ENCODE measurements at regions not wholly inside any gene's neighbourhood (a gene's known extent, or its start where the extent isn't known, plus 50 kb on each side); places are given as distances from the start of the nearest gene placed in this dataset.
"Not testable (repeated sequence)": the region's sequence is repeated elsewhere in the genome, so short reads cannot be mapped to it uniquely, and the experiment has no call there.

- DNase-seq, result no peak
- intact Hi-C loops (cut with DNase I), result no loop called here
These were observed 1203.5 kb downstream of the TYW1 start for GRCh38 chr7:68200051-68200670.

DNA sequence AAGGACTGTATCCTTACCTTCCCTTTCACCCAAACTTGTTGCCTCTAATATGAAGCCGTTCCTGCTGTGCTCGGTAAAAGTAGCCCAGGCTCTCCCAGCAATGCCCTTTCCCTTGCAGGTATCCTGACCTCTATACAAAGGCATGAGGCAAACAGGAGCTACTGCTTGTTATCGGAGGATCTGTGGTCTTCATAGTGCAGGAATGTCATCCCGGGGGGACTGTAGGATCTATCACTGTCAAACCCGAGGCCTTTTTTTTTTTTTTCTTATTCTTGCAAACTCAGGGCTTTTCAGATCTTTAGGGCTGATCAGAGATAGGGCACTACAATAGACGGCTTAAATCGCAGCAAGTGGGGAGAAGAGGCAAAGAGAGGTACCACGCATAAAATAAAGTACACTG is 1206.6 kb downstream of the TYW1 start:
- no peak for DNase-seq
- intact Hi-C loops (cut with DNase I), result no loop called here

- DNase-seq, result no peak
- intact Hi-C loops (cut with DNase I), result no loop called here
These were observed 1209.2 kb downstream of the TYW1 start for GRCh38 chr7:68205826-68206225.

DNA sequence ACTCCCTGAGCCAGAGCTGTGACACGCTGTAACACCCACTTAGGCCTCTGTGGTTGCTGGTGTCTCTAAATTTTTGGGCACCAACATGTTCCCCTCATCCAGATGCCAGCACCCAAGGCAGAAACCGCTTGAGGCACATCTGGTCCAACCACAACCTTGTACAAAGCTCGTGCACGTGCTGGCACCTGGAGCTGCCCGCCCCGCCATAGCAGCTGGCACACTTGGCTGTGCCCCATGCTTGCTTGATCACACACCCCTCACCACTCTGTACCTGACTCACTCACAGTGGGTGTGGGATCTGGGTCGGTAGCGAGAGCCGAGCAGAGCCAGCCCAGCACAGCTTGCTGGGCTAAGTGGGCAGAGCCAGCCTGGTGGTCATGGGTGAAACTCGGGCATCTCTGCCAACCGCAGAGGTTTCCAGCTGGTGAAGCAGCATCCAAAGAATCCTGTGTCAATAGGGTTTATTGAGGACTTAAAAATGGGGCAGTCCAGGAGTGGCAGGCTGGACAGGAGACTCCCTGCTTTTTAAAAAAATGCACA is 1210.4 kb downstream of the TYW1 start:
- intact Hi-C loops (cut with DNase I), result no loop called here
- no peak for DNase-seq

DNA sequence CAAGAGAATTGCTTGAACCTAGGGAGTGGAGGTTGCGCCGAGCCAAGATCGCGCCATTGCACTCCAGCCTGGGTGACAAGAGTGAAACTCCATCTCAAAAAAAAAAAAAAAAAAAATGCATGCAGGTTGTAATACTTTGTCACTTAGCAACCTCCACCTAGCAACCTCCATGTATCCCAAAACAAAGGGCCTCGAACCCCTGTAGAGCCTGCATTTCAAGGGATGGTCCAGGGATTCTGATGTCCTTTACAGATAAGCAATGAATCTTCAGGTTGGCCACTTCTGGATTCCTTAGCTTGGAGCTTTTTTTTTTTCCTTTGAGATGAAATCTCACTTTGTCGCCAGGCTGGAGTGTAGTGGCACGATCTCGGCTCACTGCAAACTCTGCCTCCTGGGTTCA is 1211.0 kb downstream of the TYW1 start:
- intact Hi-C loops (cut with DNase I), result no loop called here
- no peak for DNase-seq

DNA sequence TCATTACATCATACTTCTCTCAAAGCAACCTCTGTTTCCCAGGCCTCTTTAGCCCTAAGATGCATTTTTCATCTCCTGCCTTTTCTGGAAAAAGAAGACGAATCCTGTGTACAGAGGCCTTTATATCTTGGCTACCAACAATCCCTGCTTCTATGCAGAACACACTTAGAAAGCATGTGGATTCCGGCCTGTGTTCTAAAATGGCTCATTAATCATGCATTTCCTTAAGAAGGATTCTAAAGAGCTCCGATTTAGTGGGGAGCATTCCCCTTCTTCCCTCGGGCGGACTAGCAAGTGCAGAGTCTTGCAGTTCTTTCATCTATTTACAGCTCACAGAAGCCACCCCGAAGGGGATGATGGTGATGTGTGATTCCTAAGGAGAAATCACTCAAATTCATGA is 1212.9 kb downstream of the TYW1 start:
- DNase-seq, result no peak
- intact Hi-C loops (cut with DNase I), result no loop called here

DNA sequence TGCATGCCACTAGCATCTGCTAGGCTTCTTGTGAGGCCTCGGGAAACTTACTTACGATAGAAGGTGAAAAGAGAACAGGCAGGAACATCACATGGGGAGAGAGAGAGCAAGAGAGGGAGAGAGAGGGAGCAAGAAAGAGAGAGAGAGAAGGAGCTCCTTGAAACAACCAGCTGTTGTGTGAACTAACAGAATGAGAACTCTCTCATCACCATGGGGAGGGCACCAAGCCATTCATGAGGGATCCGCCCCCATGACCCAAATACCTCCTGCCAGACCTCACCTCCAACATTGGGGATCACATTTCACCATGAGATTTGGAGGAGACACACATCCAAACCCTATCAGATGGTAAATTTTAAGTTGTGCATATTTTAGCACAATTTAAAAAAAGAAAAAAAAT is 1217.2 kb downstream of the TYW1 start:
- intact Hi-C loops (cut with DNase I), result no loop called here
- DNase-seq, result no peak

GRCh38 chr7:68216051-68216450 is 1219.4 kb downstream of the TYW1 start:
- peak in 13 of 42 donors; percentile 2 to 72 (median 27) for DNase-seq
- intact Hi-C loops (cut with DNase I), result no loop called here

GRCh38 chr7:68217426-68217825 is 1220.8 kb downstream of the TYW1 start:
- DNase-seq, result no peak
- intact Hi-C loops (cut with DNase I), result no loop called here

DNA sequence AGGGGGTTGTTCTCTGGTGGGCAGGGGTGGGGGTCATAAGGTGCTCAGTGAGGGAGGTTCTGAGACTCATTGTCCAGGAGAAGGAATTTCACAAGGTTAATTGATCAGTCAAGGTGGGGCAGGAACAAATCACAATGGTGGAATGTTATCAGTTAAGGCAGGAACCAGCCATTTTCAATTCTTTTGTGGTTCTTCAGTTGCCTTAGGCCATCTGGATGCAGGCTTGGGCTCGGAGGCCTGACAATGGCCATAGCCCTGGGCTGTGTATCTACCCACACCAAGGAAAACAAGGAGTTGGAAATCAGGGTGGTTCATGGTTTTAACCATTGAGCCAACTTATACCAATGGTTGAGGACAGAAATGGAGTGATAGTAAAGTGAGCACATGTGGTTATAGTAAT is 1221.8 kb downstream of the TYW1 start:
- intact Hi-C loops (cut with DNase I), result no loop called here
- DNase-seq, result no peak

GRCh38 chr7:68222311-68222710 is 1225.7 kb downstream of the TYW1 start:
- DNase-seq, result peak in 4 of 42 donors; percentile 6 to 29 (median 10)
- intact Hi-C loops (cut with DNase I), result no loop called here

DNA sequence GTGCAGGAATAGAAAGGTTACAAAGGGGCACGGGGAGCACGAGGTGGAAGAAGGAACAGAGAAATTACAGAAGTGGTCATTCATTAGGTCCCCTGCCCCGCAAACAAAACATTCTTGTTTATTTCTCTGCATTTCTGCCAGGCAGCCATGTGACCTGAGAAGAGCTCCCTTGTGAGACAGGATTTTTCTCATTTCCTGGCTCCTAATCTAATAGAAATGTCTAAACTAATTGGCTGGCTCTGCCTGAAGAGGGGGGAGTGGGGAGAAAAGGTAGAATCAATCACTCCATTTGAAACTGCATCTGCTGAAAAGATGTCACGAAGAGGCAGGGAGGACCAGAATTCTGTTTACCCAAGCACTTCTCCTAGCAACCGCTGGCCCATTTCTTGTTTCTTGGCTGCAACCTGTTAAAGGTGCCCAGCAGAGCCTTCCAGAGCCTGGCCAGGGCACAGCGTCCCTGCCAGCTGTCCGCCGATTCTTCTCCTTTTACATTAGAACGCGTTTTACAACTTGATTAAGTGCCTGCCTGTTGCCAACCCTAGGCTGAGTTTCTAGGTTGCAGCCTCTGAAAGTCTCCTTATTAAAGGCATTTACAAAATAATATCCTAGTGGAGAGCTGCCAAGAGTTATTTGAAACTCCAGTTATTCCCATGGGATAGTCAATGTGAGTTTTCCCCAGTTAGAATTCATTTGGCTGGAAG is 1227.6 kb downstream of the TYW1 start:
- DNase-seq, result peak in 40 of 42 donors; percentile 5 to 82 (median 51)
- intact Hi-C loops (cut with DNase I), result no loop called here

GRCh38 chr7:68231011-68231410 is 1234.4 kb downstream of the TYW1 start:
- DNase-seq; intact Hi-C loops (cut with DNase I): not testable (repeated sequence)

DNA sequence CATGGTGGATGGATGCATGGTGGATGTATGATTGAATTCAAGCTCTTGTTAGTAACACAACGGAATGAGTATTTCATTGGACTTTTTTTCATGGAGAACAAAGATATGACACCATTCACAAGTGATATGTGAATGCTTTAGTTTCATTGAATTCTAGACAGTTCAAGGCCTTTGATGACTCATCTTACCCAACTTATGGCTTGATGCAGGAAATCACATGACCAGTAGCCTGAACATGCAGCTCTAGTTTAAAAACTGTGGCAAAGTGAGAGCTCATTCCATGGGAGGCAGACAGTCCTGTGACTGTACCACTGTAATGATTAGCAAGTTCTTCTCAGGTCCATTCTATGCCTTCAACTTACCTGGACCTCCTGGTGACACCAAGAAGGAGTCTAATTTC is 1239.3 kb downstream of the TYW1 start:
- intact Hi-C loops (cut with DNase I), result no loop called here
- no peak for DNase-seq

DNA sequence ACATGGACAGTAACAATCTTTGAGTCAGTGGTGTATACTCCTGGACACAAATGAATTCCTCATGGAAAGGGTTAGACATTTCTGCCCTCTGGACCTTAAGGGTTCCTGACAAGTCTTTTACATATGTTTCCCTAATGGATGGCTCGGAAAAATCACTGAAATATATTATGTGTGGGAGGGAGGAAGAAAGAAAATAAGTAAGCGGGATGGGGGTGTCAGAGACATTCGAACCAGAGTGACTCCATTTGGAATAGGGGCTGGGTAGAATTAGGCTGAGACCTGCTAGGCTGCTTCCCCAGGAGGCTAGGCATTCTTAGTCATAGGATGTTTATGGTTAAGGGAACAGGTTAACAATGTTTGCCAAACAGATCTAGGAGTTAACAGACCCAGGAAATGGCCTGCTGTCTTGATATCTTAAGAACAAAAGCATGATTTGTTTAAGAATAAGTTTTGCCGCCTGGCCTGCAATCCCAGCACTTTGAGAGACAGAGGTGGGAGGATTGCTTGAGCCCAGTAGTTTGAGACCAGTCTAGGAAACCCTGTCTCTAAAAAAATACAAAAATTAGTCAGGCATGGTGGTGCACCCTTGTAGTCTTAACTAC is 1241.7 kb downstream of the TYW1 start:
- intact Hi-C loops (cut with DNase I), result no loop called here
- no peak for DNase-seq

- DNase-seq, result no peak
- intact Hi-C loops (cut with DNase I), result no loop called here
These were observed 1246.5 kb downstream of the TYW1 start for GRCh38 chr7:68243128-68243527.

- intact Hi-C loops (cut with DNase I), result no loop called here
- DNase-seq, result peak in 1 of 42 donors; percentile 27
These were observed 1247.8 kb downstream of the TYW1 start for GRCh38 chr7:68244389-68244788.

- intact Hi-C loops (cut with DNase I), result no loop called here
These were observed 1249.1 kb downstream of the TYW1 start for GRCh38 chr7:68245688-68246087.

DNA sequence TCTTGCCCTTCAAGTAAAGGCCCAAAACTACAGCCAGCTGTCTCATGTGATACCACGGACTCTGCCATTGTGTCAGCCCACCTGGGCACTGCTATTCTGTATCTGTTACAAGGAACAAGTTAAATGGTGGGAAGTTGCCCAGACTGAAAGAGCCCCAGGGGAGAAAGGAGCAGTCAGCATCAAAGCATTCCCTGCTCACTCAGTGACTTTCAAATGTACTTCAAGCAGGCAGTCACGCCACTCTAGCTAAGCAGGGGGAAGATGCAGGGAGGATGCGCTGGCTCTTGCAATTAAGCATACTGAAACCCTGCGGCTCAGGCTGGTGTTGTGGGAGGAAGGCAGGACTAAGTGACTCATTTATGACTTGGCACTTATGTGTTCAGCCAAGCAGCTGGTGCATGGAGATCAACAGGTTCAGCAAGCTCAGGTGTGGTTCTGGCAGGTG is 1249.6 kb downstream of the TYW1 start:
- intact Hi-C loops (cut with DNase I), result no loop called here
- DNase-seq, result peak in 40 of 42 donors; percentile 8 to 88 (median 54)

More at GRCh38 chr7:68245688-68246087, 1249.1 kb downstream of the TYW1 start:
- no peak for DNase-seq

GRCh38 chr7:68247126-68247525 is 1250.5 kb downstream of the TYW1 start:
- DNase-seq, result peak in 2 of 42 donors; percentile 23 to 35
- intact Hi-C loops (cut with DNase I), result no loop called here

Measured in head of caudate nucleus (tissue), 42 donors.